ENCODE measurements at regions not wholly inside any gene's neighbourhood (a gene's known extent, or its start where the extent isn't known, plus 50 kb on each side); places are given as distances from the start of the nearest gene placed in this dataset.

DNA sequence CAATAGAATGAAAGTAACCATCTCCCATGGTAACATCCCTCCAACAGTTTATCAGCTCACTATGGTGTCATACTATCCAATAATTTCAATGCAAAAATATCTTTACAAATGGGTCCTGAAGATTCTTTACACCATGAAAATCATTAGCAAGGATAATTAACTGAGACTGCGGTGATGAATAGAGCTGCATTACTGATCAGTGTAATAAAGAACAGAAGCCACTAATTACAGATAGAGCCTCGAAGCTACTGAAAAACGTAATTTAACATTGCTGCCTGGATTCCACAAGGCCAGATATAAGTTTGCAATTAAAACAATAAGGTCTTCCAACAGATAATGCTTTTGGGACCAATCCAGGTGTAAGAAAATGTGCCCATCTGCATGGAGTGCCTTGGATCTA is 1245.8 kb upstream of the SLC39A10 start:
- no peak overlapping the region for H3K9ac ChIP-seq (ENCODE audit: low read depth, low read length, poor library complexity, severe bottlenecking)
- no peak overlapping the region for H3K4me3 ChIP-seq (ENCODE audit: low read length, poor library complexity, severe bottlenecking)
- TF ChIP-seq, protein P1, sequence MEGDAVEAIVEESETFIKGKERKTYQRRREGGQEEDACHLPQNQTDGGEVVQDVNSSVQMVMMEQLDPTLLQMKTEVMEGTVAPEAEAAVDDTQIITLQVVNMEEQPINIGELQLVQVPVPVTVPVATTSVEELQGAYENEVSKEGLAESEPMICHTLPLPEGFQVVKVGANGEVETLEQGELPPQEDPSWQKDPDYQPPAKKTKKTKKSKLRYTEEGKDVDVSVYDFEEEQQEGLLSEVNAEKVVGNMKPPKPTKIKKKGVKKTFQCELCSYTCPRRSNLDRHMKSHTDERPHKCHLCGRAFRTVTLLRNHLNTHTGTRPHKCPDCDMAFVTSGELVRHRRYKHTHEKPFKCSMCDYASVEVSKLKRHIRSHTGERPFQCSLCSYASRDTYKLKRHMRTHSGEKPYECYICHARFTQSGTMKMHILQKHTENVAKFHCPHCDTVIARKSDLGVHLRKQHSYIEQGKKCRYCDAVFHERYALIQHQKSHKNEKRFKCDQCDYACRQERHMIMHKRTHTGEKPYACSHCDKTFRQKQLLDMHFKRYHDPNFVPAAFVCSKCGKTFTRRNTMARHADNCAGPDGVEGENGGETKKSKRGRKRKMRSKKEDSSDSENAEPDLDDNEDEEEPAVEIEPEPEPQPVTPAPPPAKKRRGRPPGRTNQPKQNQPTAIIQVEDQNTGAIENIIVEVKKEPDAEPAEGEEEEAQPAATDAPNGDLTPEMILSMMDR (conservative IDR thresholded peaks at IDR 0.05; ENCODE audit: low read length): no peak
- no peak for TF ChIP-seq EZH2phosphoT487 (IDR thresholded peaks at IDR 0.05; ENCODE audit: borderline replicate concordance)
- H3K4me1 ChIP-seq (ENCODE audit: insufficient read depth, low read length, poor library complexity, severe bottlenecking): no peaks in the 10 kb centered on the region
- H3K27me3 ChIP-seq (ENCODE audit: insufficient read depth, low read length, poor library complexity, severe bottlenecking): no peaks in the 10 kb centered on the region
- H3K9me3 ChIP-seq (ENCODE audit: insufficient read depth, low read depth, low read length): no peaks in the 10 kb centered on the region
- no peak overlapping the region for H2AFZ ChIP-seq (ENCODE audit: low read length)
- no peaks in the 10 kb centered on the region for H4K20me1 ChIP-seq (ENCODE audit: insufficient read depth, low read length, poor library complexity, severe bottlenecking)
- H3K36me3 ChIP-seq (ENCODE audit: insufficient read depth, low read length): no peaks in the 10 kb centered on the region
- no peaks in the 10 kb centered on the region; the same call in 1 of the 2 replicates for H3K9me2 ChIP-seq (replicated peaks; ENCODE audit: low read depth, low read length)
- H3K79me2 ChIP-seq (ENCODE audit: insufficient read depth, low read length): no peaks in the 10 kb centered on the region
- no peak overlapping the region for H3K4me2 ChIP-seq (ENCODE audit: low read depth, low read length, poor library complexity, severe bottlenecking)
- H3F3A ChIP-seq (ENCODE audit: low read depth): no peaks in the 10 kb centered on the region

DNA sequence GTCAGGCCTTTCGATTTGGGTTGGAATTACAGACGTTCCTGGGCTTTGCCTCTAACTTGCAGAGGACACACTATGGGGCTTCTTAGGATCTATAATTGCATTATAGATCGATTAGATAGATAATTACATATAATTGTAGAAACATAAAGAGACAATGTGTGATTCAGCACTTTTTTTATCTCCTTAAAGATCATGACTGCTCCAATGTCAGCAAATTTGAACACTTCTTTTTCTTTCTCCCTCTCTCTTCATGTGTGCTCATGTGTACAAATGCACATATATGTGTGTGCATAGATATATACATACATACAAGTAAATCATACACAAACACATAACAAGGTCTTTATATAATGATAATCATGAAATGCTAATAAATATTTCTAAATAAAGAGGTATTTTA is 1261.2 kb upstream of the SLC39A10 start:
- TF ChIP-seq EZH2phosphoT487 (IDR thresholded peaks at IDR 0.05; ENCODE audit: borderline replicate concordance): no peak
- TF ChIP-seq, protein P1 (conservative IDR thresholded peaks at IDR 0.05; ENCODE audit: low read length): no peak
- H3F3A ChIP-seq (ENCODE audit: low read depth): no peaks in the 10 kb centered on the region
- no peaks in the 10 kb centered on the region for H3K27me3 ChIP-seq (ENCODE audit: insufficient read depth, low read length, poor library complexity, severe bottlenecking)
- H3K4me2 ChIP-seq (ENCODE audit: low read depth, low read length, poor library complexity, severe bottlenecking): no peak overlapping the region
- no peaks in the 10 kb centered on the region for H3K9me3 ChIP-seq (ENCODE audit: insufficient read depth, low read depth, low read length)
- H4K20me1 ChIP-seq (ENCODE audit: insufficient read depth, low read length, poor library complexity, severe bottlenecking): no peaks in the 10 kb centered on the region
- H3K9ac ChIP-seq (ENCODE audit: low read depth, low read length, poor library complexity, severe bottlenecking): no peak overlapping the region
- no peaks in the 10 kb centered on the region for H3K36me3 ChIP-seq (ENCODE audit: insufficient read depth, low read length)
- H3K79me2 ChIP-seq (ENCODE audit: insufficient read depth, low read length): no peaks in the 10 kb centered on the region
- no peak overlapping the region for H2AFZ ChIP-seq (ENCODE audit: low read length)
- no peaks in the 10 kb centered on the region for H3K4me1 ChIP-seq (ENCODE audit: insufficient read depth, low read length, poor library complexity, severe bottlenecking)
- no peaks in the 10 kb centered on the region for H3K9me2 ChIP-seq (replicated peaks; ENCODE audit: low read depth, low read length)
- no peak overlapping the region for H3K4me3 ChIP-seq (ENCODE audit: low read length, poor library complexity, severe bottlenecking)

DNA sequence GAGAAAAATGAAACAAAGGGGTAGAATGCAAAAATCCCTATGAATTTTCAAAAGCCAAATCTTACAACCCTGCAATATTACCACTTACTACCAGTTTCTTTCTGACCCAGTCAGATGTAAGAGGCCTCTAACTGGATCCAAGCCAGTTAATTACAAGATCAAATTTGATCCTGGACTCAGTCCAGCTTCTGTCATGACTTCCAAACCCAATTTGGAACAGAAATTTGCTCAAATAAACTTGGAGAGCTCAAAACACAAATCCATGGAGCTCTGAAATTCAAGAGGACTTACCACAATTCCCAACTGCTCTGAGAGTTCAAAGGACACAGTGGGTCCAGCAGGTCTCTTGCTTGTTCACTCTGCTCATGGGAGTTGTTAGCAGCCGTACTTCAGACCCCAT is 1271.7 kb upstream of the SLC39A10 start:
- TF ChIP-seq EZH2phosphoT487 (IDR thresholded peaks at IDR 0.05; ENCODE audit: borderline replicate concordance): no peak
- TF ChIP-seq, protein P1 (conservative IDR thresholded peaks at IDR 0.05; ENCODE audit: low read length): no peak
- H3K9me3 ChIP-seq (ENCODE audit: insufficient read depth, low read depth, low read length): peaks cover 4% of the 10 kb centered on the region; the same call in 1 of the 2 replicates
- H3K4me1 ChIP-seq (ENCODE audit: insufficient read depth, low read length, poor library complexity, severe bottlenecking): no peaks in the 10 kb centered on the region
- no peaks in the 10 kb centered on the region for H4K20me1 ChIP-seq (ENCODE audit: insufficient read depth, low read length, poor library complexity, severe bottlenecking)
- no peaks in the 10 kb centered on the region for H3K27me3 ChIP-seq (ENCODE audit: insufficient read depth, low read length, poor library complexity, severe bottlenecking)
- H3K79me2 ChIP-seq (ENCODE audit: insufficient read depth, low read length): no peaks in the 10 kb centered on the region
- no peaks in the 10 kb centered on the region for H3K9me2 ChIP-seq (replicated peaks; ENCODE audit: low read depth, low read length)
- no peak overlapping the region for H3K9ac ChIP-seq (ENCODE audit: low read depth, low read length, poor library complexity, severe bottlenecking)
- H3K4me3 ChIP-seq (ENCODE audit: low read length, poor library complexity, severe bottlenecking): no peak overlapping the region
- H3K36me3 ChIP-seq (ENCODE audit: insufficient read depth, low read length): no peaks in the 10 kb centered on the region
- H2AFZ ChIP-seq (ENCODE audit: low read length): no peak overlapping the region
- no peaks in the 10 kb centered on the region for H3F3A ChIP-seq (ENCODE audit: low read depth)
- H3K4me2 ChIP-seq (ENCODE audit: low read depth, low read length, poor library complexity, severe bottlenecking): no peak overlapping the region
